Adrenal gland (tissue), 9 donors: ENCODE measurements at regions not wholly inside any gene's neighbourhood (a gene's known extent, or its start where the extent isn't known, plus 50 kb on each side); places are given as distances from the start of the nearest gene placed in this dataset.
"Not testable (repeated sequence)": the region's sequence is repeated elsewhere in the genome, so short reads cannot be mapped to it uniquely, and the experiment has no call there.

Experiments
- DNase-seq, 7 donors: peaks; one replicate each; pipeline ENCODE4 v3.0.0-alpha.2; 2019 to 2020
- H3K27ac ChIP-seq, 5 donors: fragments of 200-600 bp; sonication (generic) in 4 of 5; 1 replicate in 3 of 5; 2 replicates in 2 of 5; pipeline versions ENCODE4 v1.5.1 to v1.8.0; 2016 to 2020; ENCODE audit warnings: mild to moderate bottlenecking in 1 of 5
- H3K27me3 ChIP-seq: fragments of 200-600 bp; 2 replicates; pipeline ENCODE4 v1.8.0; 2021
- H3K36me3 ChIP-seq, 2 donors: fragments of 200-600 bp; replicated peaks in 1 of 2; 1 replicate in 1 of 2; 2 replicates in 1 of 2; pipeline versions ENCODE4 v1.5.1 to v1.8.0; 2018 to 2022
- H3K4me1 ChIP-seq, 2 donors: fragments of 200-600 bp; replicated peaks in 1 of 2; 1 replicate in 1 of 2; 2 replicates in 1 of 2; pipeline versions ENCODE4 v1.5.1 to v1.8.0; 2018 to 2021
- H3K4me3 ChIP-seq, 4 donors: fragments of 200-600 bp; sonication (generic) in 3 of 4; one replicate each; pipeline ENCODE4 v1.5.1; 2016 to 2018
- H3K9me3 ChIP-seq, 3 donors: fragments of 200-600 bp; sonication (generic) in 1 of 3; replicated peaks in 1 of 3; 1 replicate in 2 of 3; 2 replicates in 1 of 3; pipeline versions ENCODE4 v1.5.1 to v1.8.0; 2016 to 2021
- CTCF ChIP-seq, 6 experiments: fragments of 450-650 bp in 4 of 6; fragments of 200-600 bp in 2 of 6; sonication (generic) in 1 of 6; IDR thresholded peaks; 1 replicate in 5 of 6; 2 replicates in 1 of 6; pipeline versions ENCODE4 v1.5.1 to v1.8.0; 2016 to 2021; ENCODE audit warnings: antibody characterized with exemption in 6 of 6, mild to moderate bottlenecking in 2 of 6, moderate library complexity in 1 of 6
- POLR2A ChIP-seq, 2 donors: fragments of 450-650 bp; IDR thresholded peaks; one replicate each; pipeline ENCODE4 v1.6.1; 2017; ENCODE audit warnings: antibody characterized with exemption in 2 of 2, mild to moderate bottlenecking in 2 of 2, moderate library complexity in 1 of 2
- WGBS, 4 donors: extraction: QIAGEN DNeasy Blood & Tissue Kit in 2 of 4; methylation state at CpG; one replicate each; pipeline versions ENCODE4 v1.1.5 to v1.1.7; 2013 to 2017; 5-methylcytosine and 5-hydroxymethylcytosine counted together
- intact Hi-C, 2 donors: fragments of 100-400 bp; cut with DNase I; formaldehyde crosslinking; loops; one replicate each; pipeline versions ENCODE4 v1.14.1 to v1.15.0; 2022 to 2023
- donor health status: healthy with polysubstance abuse.
- donor health status: Bipolar disorder and iron deficiency.
- donor health status: DM: yes; HTN: yes; CAD: no.
- donor health status: DM: no; HTN: no; CAD: no.
- donor health status: DM: no; HTN: no; CAD: no.

- no peaks in the 10 kb centered on the region for H3K9me3 ChIP-seq
- H3K36me3 ChIP-seq = no peaks in the 10 kb centered on the region
- no peak overlapping the region for H3K27ac ChIP-seq
- no peak overlapping the region for H3K4me3 ChIP-seq
- DNase-seq = no peak
- intact Hi-C loops = no loop called here
- no peak for TF ChIP-seq CTCF (IDR thresholded peaks at IDR 0.05)
- TF ChIP-seq POLR2A (IDR thresholded peaks at IDR 0.05) = no peak
- H3K4me1 ChIP-seq = no peaks in the 10 kb centered on the region
- H3K27me3 ChIP-seq = peaks cover 7% of the 10 kb centered on the region
These were observed 170.2 kb upstream of the F9 start for GRCh38 chrX:139360356-139360755.

GRCh38 chrX:139342594-139342991 lies 187.9 kb upstream of the F9 start:
- H3K27me3 ChIP-seq = peaks cover 20% of the 10 kb centered on the region
- H3K4me3 ChIP-seq, intact Hi-C loops, H3K36me3 ChIP-seq, H3K4me1 ChIP-seq, H3K27ac ChIP-seq, DNase-seq, H3K9me3 ChIP-seq: not testable (repeated sequence)
- 24 to 38% (median 32%) methylated on average over 2 to 4 of the region's 4 CpGs for WGBS, 4 donors

- H3K36me3 ChIP-seq, H3K9me3 ChIP-seq, H3K4me3 ChIP-seq, DNase-seq, H3K4me1 ChIP-seq, H3K27ac ChIP-seq, intact Hi-C loops: not testable (repeated sequence)
- 8 to 29% (median 20%) methylated on average over 16 to 21 of the region's 21 CpGs for WGBS, 4 donors
- H3K27me3 ChIP-seq = peaks cover 16% of the 10 kb centered on the region
These were observed 188.5 kb upstream of the F9 start for GRCh38 chrX:139341855-139342593.

- WGBS, 4 donors = 64 to 80% (median 74%) methylated on average over 1 to 2 of the region's 2 CpGs
- TF ChIP-seq POLR2A (IDR thresholded peaks at IDR 0.05) (no peak), CTCF (IDR thresholded peaks at IDR 0.05) (no peak)
- H3K4me3 ChIP-seq = no peak overlapping the region
- no peak for DNase-seq
- intact Hi-C loops = no loop called here
- no peaks in the 10 kb centered on the region for H3K36me3 ChIP-seq
- H3K27ac ChIP-seq = no peak overlapping the region
- H3K4me1 ChIP-seq = no peaks in the 10 kb centered on the region
- H3K9me3 ChIP-seq = no peaks in the 10 kb centered on the region
- no peaks in the 10 kb centered on the region for H3K27me3 ChIP-seq
These were observed 198.1 kb upstream of the F9 start for GRCh38 chrX:139332441-139332840.

GRCh38 chrX:139327355-139327754 lies 203.2 kb upstream of the F9 start:
- TF ChIP-seq CTCF (IDR thresholded peaks at IDR 0.05) (no peak), POLR2A (IDR thresholded peaks at IDR 0.05) (no peak)
- no peaks in the 10 kb centered on the region for H3K4me1 ChIP-seq
- no peak overlapping the region for H3K27ac ChIP-seq
- no peaks in the 10 kb centered on the region for H3K9me3 ChIP-seq
- no peak overlapping the region for H3K4me3 ChIP-seq
- intact Hi-C loops = no loop called here
- H3K36me3 ChIP-seq = no peaks in the 10 kb centered on the region
- DNase-seq = no peak
- H3K27me3 ChIP-seq = no peaks in the 10 kb centered on the region
